ENCODE measurements at regions not wholly inside any gene's neighbourhood (a gene's known extent, or its start where the extent isn't known, plus 50 kb on each side); places are given as distances from the start of the nearest gene placed in this dataset.

DNA sequence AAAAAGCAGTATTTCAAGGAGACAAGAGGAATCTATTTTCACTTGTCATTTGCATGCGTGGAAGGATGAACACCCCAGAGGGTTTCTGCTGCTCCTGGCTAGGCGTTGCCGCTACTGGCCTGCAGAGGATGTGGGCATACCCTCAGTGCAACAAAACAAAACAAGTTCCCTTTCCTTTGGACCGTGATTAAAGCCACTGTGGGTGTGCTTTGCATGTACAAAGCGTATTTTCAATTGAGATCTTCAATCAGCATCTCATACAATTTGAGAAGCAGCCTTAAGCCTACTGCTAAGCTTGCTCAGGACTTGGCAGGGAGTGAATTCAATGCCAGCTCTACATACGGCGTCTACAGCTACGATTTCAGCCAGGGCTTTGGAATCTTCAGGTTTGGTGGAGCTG lies 298.4 kb downstream of the LPIN1 start:
- intact Hi-C loops (cut with micrococcal nuclease; ENCODE audit: unreplicated experiment), result loop anchor here (1.0 to 5.0 kb wide), 3 partner anchors 13 to 293 kb away; no protein-coding TSS in a partner anchor
- Histone ChIP-seq H3K9me3 (ENCODE audit: low read length) (no peaks in the 10 kb centered on the region), H3K36me3 (ENCODE audit: insufficient read depth, low read length) (no peaks in the 10 kb centered on the region), H4K20me1 (ENCODE audit: insufficient read depth, low read length) (no peaks in the 10 kb centered on the region), H2AFZ (ENCODE audit: low read length) (peak overlapping the region; percentile 79; the same call in 1 of the 2 replicates), H3K4me2 (ENCODE audit: low read length) (peak overlapping the region; percentile 91), H3K79me2 (ENCODE audit: insufficient read depth, low read depth, low read length) (no peaks in the 10 kb centered on the region), H3K4me1 (ENCODE audit: insufficient read depth, low read length, poor library complexity, severe bottlenecking) (peaks cover 84% of the 10 kb centered on the region), H3K9me2 (ENCODE audit: insufficient read depth, low read length) (no peaks in the 10 kb centered on the region), H3K4me3 (ENCODE audit: low read depth, low read length, poor library complexity, severe bottlenecking) (peak overlapping the region; percentile 61), H3K27ac (ENCODE audit: low read depth, low read length, poor library complexity, severe bottlenecking) (peak overlapping the region; percentile 90)
- CTCF ChIA-PET (ENCODE audit: unreplicated experiment), result interaction anchor here (0.5 to 7.8 kb wide), 3 partner anchors 11 to 181 kb away, joined by 3 to 94 read pairs (median 4); no protein-coding TSS in a partner anchor
- BruUV-seq (replicated peaks), result no TSS peak
- DNase-seq (ENCODE audit: low spot score), result peak; percentile 88
- TF ChIP-seq EZH2phosphoT487 (IDR thresholded peaks at IDR 0.05; ENCODE audit: borderline replicate concordance, low read depth, low read length), result no peak
- TF ChIP-seq, protein P1, sequence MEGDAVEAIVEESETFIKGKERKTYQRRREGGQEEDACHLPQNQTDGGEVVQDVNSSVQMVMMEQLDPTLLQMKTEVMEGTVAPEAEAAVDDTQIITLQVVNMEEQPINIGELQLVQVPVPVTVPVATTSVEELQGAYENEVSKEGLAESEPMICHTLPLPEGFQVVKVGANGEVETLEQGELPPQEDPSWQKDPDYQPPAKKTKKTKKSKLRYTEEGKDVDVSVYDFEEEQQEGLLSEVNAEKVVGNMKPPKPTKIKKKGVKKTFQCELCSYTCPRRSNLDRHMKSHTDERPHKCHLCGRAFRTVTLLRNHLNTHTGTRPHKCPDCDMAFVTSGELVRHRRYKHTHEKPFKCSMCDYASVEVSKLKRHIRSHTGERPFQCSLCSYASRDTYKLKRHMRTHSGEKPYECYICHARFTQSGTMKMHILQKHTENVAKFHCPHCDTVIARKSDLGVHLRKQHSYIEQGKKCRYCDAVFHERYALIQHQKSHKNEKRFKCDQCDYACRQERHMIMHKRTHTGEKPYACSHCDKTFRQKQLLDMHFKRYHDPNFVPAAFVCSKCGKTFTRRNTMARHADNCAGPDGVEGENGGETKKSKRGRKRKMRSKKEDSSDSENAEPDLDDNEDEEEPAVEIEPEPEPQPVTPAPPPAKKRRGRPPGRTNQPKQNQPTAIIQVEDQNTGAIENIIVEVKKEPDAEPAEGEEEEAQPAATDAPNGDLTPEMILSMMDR (conservative IDR thresholded peaks at IDR 0.05; ENCODE audit: low read length), result 0 out of 2 replicates have a peak, but pooled peaks have one; percentile 30
- POLR2A ChIA-PET, result interaction anchor here (0.6 to 9.1 kb wide), 12 partner anchors 10 to 673 kb away, joined by 3 to 256 read pairs (median 4); no protein-coding TSS in a partner anchor

DNA sequence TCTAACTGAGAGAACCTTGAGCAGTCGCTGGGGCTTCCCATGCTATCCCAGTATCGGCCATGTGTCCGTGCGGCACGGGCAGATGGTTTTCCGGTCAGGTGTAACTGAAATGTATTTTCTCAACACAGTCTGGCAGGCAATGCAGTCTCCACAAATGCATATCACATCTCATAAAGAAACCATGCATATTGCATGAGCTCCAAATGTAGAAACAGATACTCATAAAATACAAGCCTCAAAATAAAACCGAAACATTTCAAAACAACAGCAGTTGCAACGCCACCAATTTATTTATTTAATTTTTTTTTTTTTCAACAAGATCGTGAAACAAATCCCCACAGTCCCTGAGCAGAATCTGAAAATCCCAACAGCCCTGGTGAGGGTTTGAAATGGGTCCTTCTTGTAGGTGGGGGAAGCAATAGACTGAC lies 299.4 kb downstream of the LPIN1 start:
- H3K4me1 ChIP-seq (ENCODE audit: insufficient read depth, low read length, poor library complexity, severe bottlenecking), result peaks cover 94% of the 10 kb centered on the region
- no TSS peak for BruUV-seq (replicated peaks)
- TF ChIP-seq EZH2phosphoT487 (IDR thresholded peaks at IDR 0.05; ENCODE audit: borderline replicate concordance, low read depth, low read length), result no peak
- TF ChIP-seq, protein P1 (conservative IDR thresholded peaks at IDR 0.05; ENCODE audit: low read length), result no peak
- peak overlapping the region; percentile 61 for H3K4me3 ChIP-seq (ENCODE audit: low read depth, low read length, poor library complexity, severe bottlenecking)
- H4K20me1 ChIP-seq (ENCODE audit: insufficient read depth, low read length), result no peaks in the 10 kb centered on the region
- peak; percentile 55 for DNase-seq (ENCODE audit: low spot score)
- peak overlapping the region; percentile 90 for H3K27ac ChIP-seq (ENCODE audit: low read depth, low read length, poor library complexity, severe bottlenecking)
- H2AFZ ChIP-seq (ENCODE audit: low read length), result peak overlapping the region; percentile 79
- H3K79me2 ChIP-seq (ENCODE audit: insufficient read depth, low read depth, low read length), result no peaks in the 10 kb centered on the region
- CTCF ChIA-PET (ENCODE audit: unreplicated experiment), result interaction anchor here (0.9 to 7.8 kb wide), 3 partner anchors 12 to 82 kb away, joined by 3 to 94 read pairs (median 3); no protein-coding TSS in a partner anchor
- H3K9me2 ChIP-seq (ENCODE audit: insufficient read depth, low read length), result no peaks in the 10 kb centered on the region
- no peaks in the 10 kb centered on the region for H3K36me3 ChIP-seq (ENCODE audit: insufficient read depth, low read length)
- intact Hi-C loops (cut with micrococcal nuclease; ENCODE audit: unreplicated experiment), result loop anchor here (1.0 to 5.0 kb wide), 3 partner anchors 14 to 294 kb away; no protein-coding TSS in a partner anchor
- peak overlapping the region; percentile 91 for H3K4me2 ChIP-seq (ENCODE audit: low read length)
- no peaks in the 10 kb centered on the region for H3K9me3 ChIP-seq (ENCODE audit: low read length)
- POLR2A ChIA-PET, result interaction anchor here (0.7 to 9.1 kb wide), 16 partner anchors 9 to 672 kb away, joined by 3 to 256 read pairs (median 4); no protein-coding TSS in a partner anchor

DNA sequence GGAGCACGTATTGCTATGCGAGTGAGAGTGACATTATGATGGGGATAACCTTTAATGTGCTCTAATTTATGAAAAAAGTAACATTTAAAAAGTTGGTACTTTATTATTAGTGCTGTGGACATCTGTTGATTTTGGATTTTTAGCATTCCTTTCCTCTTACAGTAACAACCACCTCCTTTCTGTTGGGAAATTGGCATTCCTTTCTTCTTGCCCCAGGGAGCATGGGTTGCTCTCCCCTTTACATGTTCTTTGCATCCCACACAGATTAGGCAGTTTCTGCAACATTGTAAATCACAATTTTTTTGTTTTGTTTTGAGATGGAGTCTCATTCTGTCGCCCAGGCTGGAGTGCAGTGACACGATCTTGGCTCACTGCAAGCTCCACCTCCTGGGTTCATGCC lies 300.2 kb downstream of the LPIN1 start:
- TF ChIP-seq EZH2phosphoT487 (IDR thresholded peaks at IDR 0.05; ENCODE audit: borderline replicate concordance, low read depth, low read length), result no peak
- Histone ChIP-seq H3K79me2 (ENCODE audit: insufficient read depth, low read depth, low read length) (no peaks in the 10 kb centered on the region), H3K9me2 (ENCODE audit: insufficient read depth, low read length) (no peaks in the 10 kb centered on the region), H4K20me1 (ENCODE audit: insufficient read depth, low read length) (no peaks in the 10 kb centered on the region), H3K27ac (ENCODE audit: low read depth, low read length, poor library complexity, severe bottlenecking) (peak overlapping the region; percentile 90), H3K36me3 (ENCODE audit: insufficient read depth, low read length) (no peaks in the 10 kb centered on the region), H3K9me3 (ENCODE audit: low read length) (no peaks in the 10 kb centered on the region; the same call in 1 of the 2 replicates), H3K4me3 (ENCODE audit: low read depth, low read length, poor library complexity, severe bottlenecking) (peak overlapping the region; percentile 61), H3K4me2 (ENCODE audit: low read length) (peak overlapping the region; percentile 91), H3K4me1 (ENCODE audit: insufficient read depth, low read length, poor library complexity, severe bottlenecking) (peaks cover 100% of the 10 kb centered on the region), H2AFZ (ENCODE audit: low read length) (peak overlapping the region; percentile 79)
- POLR2A ChIA-PET, result interaction anchor here (0.7 to 9.1 kb wide), 8 partner anchors 8 to 180 kb away, joined by 3 to 256 read pairs (median 4); no protein-coding TSS in a partner anchor
- intact Hi-C loops (cut with micrococcal nuclease; ENCODE audit: unreplicated experiment), result loop anchor here (5.0 kb wide), 2 partner anchors 81 to 294 kb away; no protein-coding TSS in a partner anchor
- CTCF ChIA-PET (ENCODE audit: unreplicated experiment), result interaction anchor here (7.8 kb wide), 1 partner anchor 13 kb away, joined by 94 read pairs; no protein-coding TSS in a partner anchor
- no peak for DNase-seq (ENCODE audit: low spot score)
- BruUV-seq (replicated peaks), result no TSS peak
